ENCODE measurements at regions not wholly inside any gene's neighbourhood (a gene's known extent, or its start where the extent isn't known, plus 50 kb on each side); places are given as distances from the start of the nearest gene placed in this dataset.

- no peak for FAIRE-seq
- DNase-seq (ENCODE audit: insufficient read length, low spot score) = no peak
- no peak for TF ChIP-seq CTCF (IDR thresholded peaks at IDR 0.05; ENCODE audit: insufficient read depth, missing control alignments)
Observed at GRCh38 chr22:48856308-48856615, 971.4 kb downstream of the BRD1 start.

- DNase-seq (ENCODE audit: insufficient read length, low spot score) (no peak), FAIRE-seq (no peak)
- TF ChIP-seq CTCF (IDR thresholded peaks at IDR 0.05; ENCODE audit: insufficient read depth, missing control alignments) = no peak
Observed at GRCh38 chr22:48855593-48856307, 971.9 kb downstream of the BRD1 start.

DNA sequence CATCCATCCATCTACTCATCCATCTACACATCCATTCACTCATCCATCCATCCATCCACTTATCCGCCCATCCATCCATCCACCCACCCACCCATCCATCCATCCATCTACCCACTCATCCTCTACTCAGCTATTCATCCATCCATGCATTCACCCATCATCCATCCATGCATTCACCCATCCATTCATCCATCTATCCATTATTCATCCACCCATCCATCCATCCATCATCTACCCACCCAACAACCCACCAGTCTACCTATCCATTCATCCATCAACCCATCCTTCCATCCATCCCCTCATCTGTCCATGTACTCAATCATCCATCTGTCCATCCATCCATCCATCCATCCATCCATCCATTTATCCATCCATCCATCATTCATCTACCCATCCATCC, 972.7 kb downstream of the BRD1 start:
- FAIRE-seq (no peak), DNase-seq (ENCODE audit: insufficient read length, low spot score) (no peak)
- no peak for TF ChIP-seq CTCF (IDR thresholded peaks at IDR 0.05; ENCODE audit: insufficient read depth, missing control alignments)

GRCh38 chr22:48853627-48854240, 973.9 kb downstream of the BRD1 start:
- TF ChIP-seq CTCF (IDR thresholded peaks at IDR 0.05; ENCODE audit: insufficient read depth, missing control alignments) = no peak
- DNase-seq (ENCODE audit: insufficient read length, low spot score) (no peak), FAIRE-seq (no peak)

DNA sequence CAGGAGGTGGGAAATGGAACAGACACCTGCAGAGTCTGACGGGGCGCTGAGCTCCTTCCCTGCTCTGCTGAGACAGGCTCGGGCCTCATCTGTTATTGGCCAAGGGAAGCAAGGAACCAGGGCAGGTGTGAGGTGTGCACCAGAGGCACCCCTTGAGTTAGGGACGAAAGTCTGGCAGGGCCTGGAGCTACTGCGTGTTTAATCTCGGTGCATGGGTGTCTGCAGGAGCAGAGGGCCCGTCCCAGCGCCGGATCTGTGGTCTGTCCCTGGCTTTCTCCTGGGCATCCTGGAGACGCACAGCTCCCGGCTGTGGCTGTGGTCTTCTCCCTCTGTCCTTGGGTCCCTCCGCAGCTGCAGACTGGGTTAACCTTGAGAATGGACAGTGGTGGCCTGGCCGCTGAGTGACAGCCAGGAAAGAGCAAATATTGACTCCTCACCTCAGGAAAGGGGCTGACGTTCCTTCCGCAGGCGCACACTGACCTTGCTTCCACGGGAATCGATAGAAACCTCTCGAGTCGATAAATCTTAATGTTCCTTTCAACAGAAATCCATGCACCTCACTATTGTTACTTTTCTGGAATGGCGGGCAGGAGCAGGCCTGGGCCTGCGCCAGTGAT, 975.6 kb downstream of the BRD1 start:
- FAIRE-seq (no peak), DNase-seq (ENCODE audit: insufficient read length, low spot score) (no peak)
- TF ChIP-seq CTCF (IDR thresholded peaks at IDR 0.05; ENCODE audit: insufficient read depth, missing control alignments) = no peak

- DNase-seq (ENCODE audit: insufficient read length, low spot score) = no peak
- TF ChIP-seq CTCF (IDR thresholded peaks at IDR 0.05; ENCODE audit: insufficient read depth, missing control alignments) = no peak
- no peak for FAIRE-seq
Observed at GRCh38 chr22:48850658-48851287, 976.9 kb downstream of the BRD1 start.

Measured in D721Med (cell line).